Activated T-helper 1 cell treated with anti-CD3 and anti-CD28 coated beads, Interleukin-12 subunit alpha, Interleukin-12 subunit beta, Interleukin-2, Interleukin-4 antibody, amounts not matched to agents 30 ng/mL and 10 ng/mL and 1 ng/mL, durations not matched to agents 14 hours and 24 hours and 36 hours (primary cell): ENCODE measurements at regions not wholly inside any gene's neighbourhood (a gene's known extent, or its start where the extent isn't known, plus 50 kb on each side); places are given as distances from the start of the nearest gene placed in this dataset.
"Not testable (repeated sequence)": the region's sequence is repeated elsewhere in the genome, so short reads cannot be mapped to it uniquely, and the experiment has no call there.

Source experiments
- DNase-seq: peaks from one replicate; pipeline ENCODE4 v3.0.0; 2021; ENCODE audit warnings: low spot score
- H3K27ac Mint-ChIP-seq: one replicate; pipeline ENCODE4 v1.8.0; 2021; ENCODE audit warnings: mild to moderate bottlenecking, mixed read lengths
- H3K27me3 Mint-ChIP-seq: one replicate; pipeline ENCODE4 v1.8.0; 2022; ENCODE audit warnings: mild to moderate bottlenecking, moderate library complexity, mixed read lengths; ENCODE audit not compliant: insufficient read depth
- H3K36me3 Mint-ChIP-seq: one replicate; pipeline ENCODE4 v1.8.0; 2021; ENCODE audit warnings: low read depth, mixed read lengths
- H3K4me1 Mint-ChIP-seq: one replicate; pipeline ENCODE4 v1.8.0; 2021; ENCODE audit warnings: low read depth, mixed read lengths
- H3K4me3 Mint-ChIP-seq: one replicate; pipeline ENCODE4 v1.8.0; 2021; ENCODE audit warnings: mild to moderate bottlenecking, moderate library complexity, mixed read lengths
- H3K9me3 Mint-ChIP-seq: one replicate; pipeline ENCODE4 v1.8.0; 2021; ENCODE audit warnings: mixed read lengths
- intact Hi-C: fragments of 100-400 bp; cut with micrococcal nuclease; formaldehyde crosslinking; loops from one replicate; pipeline ENCODE4 v1.15.1; 2024

DNA sequence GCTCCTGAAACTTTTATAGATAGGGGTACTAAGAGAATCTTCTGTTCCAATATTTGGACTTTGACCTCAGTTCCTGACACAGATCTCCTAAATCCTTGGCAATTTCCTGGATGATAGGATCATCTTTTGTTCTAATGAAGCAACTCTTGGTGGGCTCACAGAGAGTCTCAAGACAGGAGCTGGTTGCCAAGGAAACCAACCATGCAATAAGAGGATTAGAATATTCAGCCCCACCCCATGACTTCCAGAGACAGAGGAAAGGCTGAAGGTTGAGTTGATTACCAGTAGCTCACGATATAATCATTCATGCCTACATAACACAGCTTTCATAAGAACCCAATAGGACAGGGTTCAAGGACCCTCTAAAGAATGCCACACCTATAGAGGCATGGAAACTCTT, 2050.2 kb upstream of the CDH6 start:
- intact Hi-C loops, result no loop called here
- H3K27me3 Mint-ChIP-seq, result no peaks in the 10 kb centered on the region
- H3K36me3 Mint-ChIP-seq, result no peaks in the 10 kb centered on the region
- H3K27ac Mint-ChIP-seq, result no peak overlapping the region
- H3K9me3 Mint-ChIP-seq, result no peaks in the 10 kb centered on the region
- H3K4me3 Mint-ChIP-seq, result no peak overlapping the region
- H3K4me1 Mint-ChIP-seq, result no peaks in the 10 kb centered on the region
- DNase-seq, result no peak

DNA sequence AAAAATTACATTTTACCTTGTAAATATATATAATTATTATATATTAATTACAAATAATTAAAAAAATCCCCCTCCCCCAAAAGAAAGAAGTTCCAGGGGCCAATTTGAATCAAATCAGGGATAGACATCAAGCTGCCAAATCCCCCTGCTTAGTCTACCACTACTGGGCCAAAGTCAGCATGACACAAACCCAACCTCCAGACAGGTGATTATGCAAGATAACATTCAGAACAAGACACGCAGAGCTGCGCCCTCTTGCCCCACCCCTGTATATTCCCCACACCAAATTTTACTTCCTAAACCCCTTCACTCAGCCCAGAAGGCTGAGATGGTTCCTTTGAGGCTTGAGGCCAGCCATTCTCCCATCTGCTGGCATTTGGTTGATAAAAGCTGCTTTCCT, 2059.1 kb upstream of the CDH6 start:
- Mint-ChIP-seq H3K4me1 (no peaks in the 10 kb centered on the region), H3K9me3 (peaks cover 9% of the 10 kb centered on the region)
- intact Hi-C loops, result no loop called here

DNA sequence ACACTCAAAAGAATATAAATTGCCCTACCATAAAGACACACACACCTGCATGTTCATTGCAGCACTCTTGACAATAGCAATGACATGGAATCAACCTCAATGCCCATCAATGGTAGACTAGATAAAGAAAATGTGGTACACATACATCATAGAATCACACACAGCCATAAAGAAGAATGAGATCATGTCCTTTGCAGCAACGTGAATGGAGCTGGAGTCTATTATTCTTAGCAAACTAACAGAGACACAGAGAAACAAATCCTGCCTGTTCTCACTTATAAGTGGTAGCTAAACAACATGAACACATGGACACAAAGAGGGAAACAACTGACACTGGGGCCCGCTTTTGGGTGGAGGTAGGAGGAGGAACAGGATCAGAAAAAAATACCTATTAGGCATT, 2062.2 kb upstream of the CDH6 start:
- Mint-ChIP-seq H3K4me1 (no peaks in the 10 kb centered on the region), H3K4me3 (no peak overlapping the region), H3K27me3 (no peaks in the 10 kb centered on the region), H3K36me3 (no peaks in the 10 kb centered on the region), H3K27ac (no peak overlapping the region), H3K9me3 (peaks cover 10% of the 10 kb centered on the region)
- intact Hi-C loops, result no loop called here
- no peak for DNase-seq

More for the DNA sequence above, 2059.1 kb upstream of the CDH6 start:
- Mint-ChIP-seq H3K27ac (no peak overlapping the region), H3K4me3 (no peak overlapping the region), H3K36me3 (no peaks in the 10 kb centered on the region), H3K27me3 (no peaks in the 10 kb centered on the region)
- DNase-seq, result no peak

DNA sequence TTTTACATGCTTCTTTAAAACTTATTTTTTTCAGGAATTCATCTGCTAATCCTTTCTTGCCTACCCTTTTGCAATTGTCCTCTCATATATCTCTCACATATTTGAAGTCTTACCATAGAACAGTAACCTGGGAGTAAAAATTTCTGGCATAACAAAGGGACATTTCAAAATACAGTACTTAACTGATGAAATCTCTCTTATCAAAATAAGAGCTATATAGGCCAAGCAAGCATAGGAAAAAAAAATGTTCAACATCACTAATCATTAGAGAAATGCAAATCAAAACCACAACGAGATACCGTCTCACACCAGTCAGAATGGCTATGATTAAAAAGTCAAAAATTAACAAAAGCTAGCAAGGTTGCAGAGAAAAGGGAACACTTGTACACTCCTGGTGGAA, 2062.7 kb upstream of the CDH6 start:
- Mint-ChIP-seq H3K27ac (no peak overlapping the region), H3K36me3 (no peaks in the 10 kb centered on the region), H3K9me3 (peaks cover 10% of the 10 kb centered on the region), H3K4me3 (no peak overlapping the region), H3K27me3 (no peaks in the 10 kb centered on the region), H3K4me1 (no peaks in the 10 kb centered on the region)
- DNase-seq, result no peak
- intact Hi-C loops, result no loop called here

DNA sequence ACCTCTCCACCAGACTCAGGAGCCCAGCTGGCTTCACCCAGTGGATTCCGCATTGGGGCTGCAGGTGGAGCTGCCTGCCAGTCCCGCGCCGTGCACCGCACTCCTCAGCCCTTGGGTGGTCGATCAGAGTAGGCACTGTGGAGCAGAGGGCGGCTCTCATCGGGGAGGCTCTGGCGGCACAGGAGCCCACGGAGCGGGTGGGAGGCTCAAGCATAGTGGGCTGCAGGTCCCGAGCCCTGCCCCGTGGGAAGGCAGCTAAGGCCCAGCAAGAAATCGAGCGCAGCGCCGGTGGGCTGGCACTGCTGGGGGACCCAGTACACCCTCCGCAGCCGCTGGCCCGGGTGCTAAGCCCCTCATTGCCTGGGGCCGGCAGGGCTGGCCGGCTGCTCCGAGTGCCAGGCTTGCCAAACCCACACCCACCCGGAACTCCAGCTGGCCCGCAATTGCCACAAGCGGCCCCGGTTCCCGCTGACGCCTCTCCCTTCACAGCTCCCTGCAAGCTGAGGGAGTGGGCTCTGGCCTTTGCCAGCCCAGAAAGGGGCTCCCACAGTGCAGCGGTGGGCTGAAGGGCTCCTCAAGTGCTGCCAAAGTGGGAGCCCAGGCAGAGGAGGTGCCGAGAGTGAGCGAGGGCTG, 2065.8 kb upstream of the CDH6 start:
- intact Hi-C loops, H3K27me3 Mint-ChIP-seq, DNase-seq, H3K27ac Mint-ChIP-seq, H3K4me3 Mint-ChIP-seq, H3K36me3 Mint-ChIP-seq, H3K4me1 Mint-ChIP-seq: not testable (repeated sequence)
- H3K9me3 Mint-ChIP-seq, result peaks cover 15% of the 10 kb centered on the region

DNA sequence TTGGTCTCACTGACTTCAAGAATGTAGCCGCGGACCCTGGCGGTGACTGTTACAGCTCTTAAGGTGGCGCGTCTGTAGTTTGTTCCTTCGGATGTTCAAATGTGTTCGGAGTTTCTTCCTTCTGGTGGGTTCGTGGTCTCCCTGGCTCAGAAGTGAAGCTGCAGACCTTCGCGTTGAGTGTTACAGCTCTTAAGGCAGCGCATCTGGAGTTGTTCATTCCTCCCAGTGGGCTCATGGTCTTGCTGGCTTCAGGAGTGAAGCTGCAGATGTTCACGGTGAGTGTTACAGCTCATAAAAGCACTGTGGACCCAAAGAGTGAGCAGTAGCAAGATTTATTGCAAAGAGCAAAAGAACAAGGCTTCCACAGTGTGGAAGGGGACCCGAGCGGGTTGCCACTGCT, 2067.0 kb upstream of the CDH6 start:
- H3K4me1 Mint-ChIP-seq, H3K4me3 Mint-ChIP-seq, intact Hi-C loops, H3K27me3 Mint-ChIP-seq, H3K36me3 Mint-ChIP-seq, DNase-seq, H3K27ac Mint-ChIP-seq: not testable (repeated sequence)
- H3K9me3 Mint-ChIP-seq, result peaks cover 15% of the 10 kb centered on the region

DNA sequence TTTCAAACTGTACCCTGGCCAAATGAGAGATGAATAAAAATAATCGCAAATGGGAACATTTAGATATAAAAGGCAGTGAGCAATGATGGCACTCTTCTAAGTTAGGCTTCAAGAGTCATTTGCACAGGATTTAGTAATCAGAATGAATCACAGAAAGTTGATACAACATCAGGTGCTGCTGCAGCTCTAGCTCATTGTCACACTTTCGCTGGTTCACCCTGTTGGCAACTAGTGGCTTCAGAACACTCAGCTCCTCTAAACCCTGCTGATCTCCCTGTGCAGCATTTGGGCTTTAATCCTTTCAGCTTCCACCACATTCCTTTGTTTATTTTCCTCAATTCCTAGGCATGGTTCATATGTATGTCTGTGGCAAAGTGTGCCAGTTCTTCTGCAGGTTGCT, 2071.2 kb upstream of the CDH6 start:
- intact Hi-C loops, result no loop called here
- Mint-ChIP-seq H3K27me3 (no peaks in the 10 kb centered on the region), H3K4me3 (no peak overlapping the region), H3K9me3 (peaks cover 9% of the 10 kb centered on the region), H3K36me3 (no peaks in the 10 kb centered on the region), H3K4me1 (no peaks in the 10 kb centered on the region), H3K27ac (no peak overlapping the region)
- DNase-seq, result no peak

DNA sequence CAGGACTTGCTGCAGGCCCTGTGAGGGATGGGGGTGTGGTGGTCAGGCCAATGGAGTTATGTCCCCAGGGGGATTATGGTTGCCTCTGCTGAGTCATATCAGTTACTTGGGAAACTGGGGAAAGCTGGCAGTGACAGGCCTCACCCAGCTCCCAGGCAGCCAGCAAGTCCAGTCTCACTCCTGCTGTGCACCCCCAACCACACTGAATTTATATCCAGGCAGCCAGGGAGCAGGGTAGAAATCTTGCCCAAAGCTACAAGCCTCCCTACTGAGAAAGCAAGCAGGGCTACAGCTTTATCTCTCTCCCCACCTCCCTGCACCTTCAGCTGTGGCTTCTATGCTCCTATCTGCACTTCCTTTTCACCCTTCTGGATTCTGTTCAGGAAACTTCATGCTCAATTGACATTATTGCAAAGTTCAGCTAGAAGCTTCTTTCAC, 2076.0 kb upstream of the CDH9 start:
- intact Hi-C loops, result no loop called here

DNA sequence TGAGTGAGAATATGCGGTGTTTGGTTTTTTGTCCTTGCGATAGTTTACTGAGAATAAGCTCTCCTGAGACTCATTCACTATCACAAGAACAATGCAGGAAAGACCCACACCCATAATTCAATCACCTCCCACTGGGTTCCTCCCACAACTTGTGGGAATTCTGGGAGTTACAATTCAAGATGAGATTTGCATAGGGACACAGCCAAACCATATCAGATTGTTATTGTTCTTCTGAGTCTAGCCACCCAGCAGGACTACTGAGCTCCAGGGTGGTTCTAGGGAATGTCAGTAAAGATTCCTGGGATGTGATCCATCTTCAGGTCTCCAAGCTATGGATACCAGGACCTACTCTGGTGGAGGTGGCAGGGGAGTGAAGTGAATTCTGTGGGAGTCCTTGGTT, 2075.1 kb upstream of the CDH9 start:
- no peaks in the 10 kb centered on the region for H3K36me3 Mint-ChIP-seq
- no peak overlapping the region for H3K27ac Mint-ChIP-seq
- intact Hi-C loops, result no loop called here
- no peak overlapping the region for H3K4me3 Mint-ChIP-seq
- no peak for DNase-seq
- peaks cover 14% of the 10 kb centered on the region for H3K9me3 Mint-ChIP-seq
- H3K27me3 Mint-ChIP-seq, result no peaks in the 10 kb centered on the region
- H3K4me1 Mint-ChIP-seq, result no peaks in the 10 kb centered on the region

More for the DNA sequence above, 2076.0 kb upstream of the CDH9 start:
- Mint-ChIP-seq H3K4me1 (no peaks in the 10 kb centered on the region), H3K4me3 (no peak overlapping the region), H3K27ac (no peak overlapping the region), H3K9me3 (peaks cover 9% of the 10 kb centered on the region), H3K27me3 (no peaks in the 10 kb centered on the region), H3K36me3 (no peaks in the 10 kb centered on the region)
- no peak for DNase-seq

DNA sequence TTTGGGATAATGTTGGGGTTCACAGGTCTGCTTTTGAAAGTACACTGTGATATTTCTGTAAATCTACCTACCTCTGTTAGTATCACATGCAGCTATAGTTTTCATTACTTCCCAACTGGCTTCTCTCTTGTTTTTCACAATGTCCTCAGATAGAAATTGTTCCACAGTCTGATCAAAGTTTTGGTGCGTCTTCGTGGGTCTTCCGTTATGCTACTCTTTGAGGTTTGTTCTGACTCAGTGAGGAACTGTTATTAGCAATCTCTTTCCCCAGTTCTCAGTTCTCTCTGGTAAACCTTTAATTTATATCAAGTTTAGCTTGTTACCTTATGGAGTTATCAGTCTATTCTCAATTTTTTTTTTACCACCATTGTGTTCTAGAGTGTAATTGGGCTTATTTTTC, 2061.2 kb upstream of the CDH9 start:
- no peak overlapping the region for H3K27ac Mint-ChIP-seq
- no peaks in the 10 kb centered on the region for H3K4me1 Mint-ChIP-seq
- peaks cover 23% of the 10 kb centered on the region for H3K9me3 Mint-ChIP-seq
- H3K4me3 Mint-ChIP-seq, result no peak overlapping the region
- DNase-seq, result no peak
- H3K27me3 Mint-ChIP-seq, result no peaks in the 10 kb centered on the region
- no peaks in the 10 kb centered on the region for H3K36me3 Mint-ChIP-seq
- intact Hi-C loops, result no loop called here

DNA sequence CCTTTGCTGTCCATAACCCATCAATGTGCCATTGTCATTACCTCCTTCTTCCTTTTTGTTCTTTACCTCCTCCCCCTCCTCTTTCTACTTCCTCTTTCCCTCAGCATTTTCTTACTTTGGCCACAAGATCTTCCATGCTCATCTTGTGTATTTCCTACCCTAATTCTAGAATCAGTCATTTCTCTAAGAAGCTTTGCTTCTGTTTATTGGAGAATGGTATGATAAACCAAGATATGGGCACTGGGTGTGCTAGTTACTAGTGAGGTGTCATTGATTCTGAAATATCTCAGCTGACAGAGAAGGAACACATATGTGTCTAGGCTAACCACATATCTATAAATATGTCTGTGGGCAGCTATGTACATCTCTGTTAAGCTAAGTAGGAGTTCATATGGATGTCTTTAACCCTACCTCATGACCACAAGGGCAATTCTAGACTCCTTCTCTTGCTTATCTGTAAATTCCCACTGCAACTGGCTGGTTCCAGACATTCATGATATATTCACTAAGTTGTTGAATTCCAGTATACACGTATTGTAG, 2051.3 kb upstream of the CDH9 start:
- Mint-ChIP-seq H3K27ac (no peak overlapping the region), H3K4me1 (no peaks in the 10 kb centered on the region), H3K36me3 (no peaks in the 10 kb centered on the region), H3K4me3 (no peak overlapping the region), H3K27me3 (no peaks in the 10 kb centered on the region), H3K9me3 (peaks cover 4% of the 10 kb centered on the region)
- intact Hi-C loops, result no loop called here
- DNase-seq, result no peak

DNA sequence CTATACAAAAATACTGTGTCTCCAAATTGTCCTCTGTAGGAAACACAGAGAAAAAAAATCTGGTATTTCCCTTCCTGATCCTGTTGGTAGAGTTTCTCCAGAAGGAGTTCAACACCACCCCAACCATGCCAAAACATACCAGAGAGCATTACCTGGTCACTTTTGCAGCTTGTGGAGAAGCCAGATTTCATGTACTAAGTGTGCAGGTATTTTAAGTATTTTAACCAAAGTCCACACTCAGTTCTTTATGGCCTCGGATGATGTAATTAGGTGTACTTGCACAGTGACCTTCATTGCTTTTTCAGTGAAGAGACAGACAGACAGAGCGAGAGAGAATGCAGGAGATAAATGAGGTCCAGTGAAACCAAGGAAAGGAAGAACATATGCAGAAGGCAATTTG, 2046.8 kb upstream of the CDH9 start:
- Mint-ChIP-seq H3K4me1 (no peaks in the 10 kb centered on the region), H3K36me3 (no peaks in the 10 kb centered on the region), H3K27ac (no peak overlapping the region), H3K9me3 (peaks cover 13% of the 10 kb centered on the region), H3K27me3 (no peaks in the 10 kb centered on the region), H3K4me3 (no peak overlapping the region)
- no peak for DNase-seq
- intact Hi-C loops, result no loop called here

DNA sequence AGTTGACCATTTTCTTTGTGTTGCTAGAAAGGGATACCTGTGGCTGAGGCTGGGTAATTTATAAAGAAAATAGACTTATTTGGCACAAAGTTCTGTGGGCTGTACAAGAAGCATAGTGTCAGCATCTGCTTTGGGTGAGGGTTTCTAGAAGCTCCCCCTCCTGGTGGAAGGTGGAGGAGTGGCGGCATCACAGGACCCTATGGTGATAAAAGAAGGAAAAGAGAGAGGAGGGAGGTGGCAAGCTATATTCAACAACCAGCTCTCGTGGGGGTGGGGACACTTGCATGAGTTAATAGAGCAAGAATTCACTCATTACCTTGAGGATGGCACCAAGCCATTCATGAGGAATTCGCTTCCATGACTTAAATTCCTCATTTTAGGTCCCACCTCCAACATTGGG, 2041.4 kb upstream of the CDH9 start:
- Mint-ChIP-seq H3K27ac (no peak overlapping the region), H3K4me3 (no peak overlapping the region), H3K27me3 (no peaks in the 10 kb centered on the region), H3K4me1 (no peaks in the 10 kb centered on the region), H3K9me3 (peaks cover 9% of the 10 kb centered on the region), H3K36me3 (no peaks in the 10 kb centered on the region)
- DNase-seq, result no peak
- intact Hi-C loops, result no loop called here

DNA sequence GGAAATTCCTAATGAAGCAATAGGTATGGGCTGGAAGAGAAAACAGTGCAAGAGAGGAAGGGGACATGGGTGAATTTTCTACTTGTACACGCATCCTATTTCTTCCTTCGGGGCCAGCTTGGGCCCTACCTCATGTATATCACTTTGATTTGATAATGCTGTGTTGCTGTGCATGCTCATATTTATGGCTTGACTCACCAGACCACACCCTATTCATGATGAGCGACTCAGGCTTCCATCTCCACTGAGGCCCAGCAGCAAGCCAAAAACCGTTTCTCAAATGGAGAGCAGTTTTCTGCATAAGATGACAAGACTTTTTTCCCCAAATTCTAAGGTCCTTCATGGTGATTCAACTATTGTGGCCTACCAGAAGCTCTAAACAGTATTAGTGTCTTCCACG, 2039.1 kb upstream of the CDH9 start:
- Mint-ChIP-seq H3K36me3 (no peaks in the 10 kb centered on the region), H3K9me3 (peaks cover 6% of the 10 kb centered on the region), H3K4me3 (no peak overlapping the region), H3K27ac (no peak overlapping the region), H3K4me1 (no peaks in the 10 kb centered on the region), H3K27me3 (no peaks in the 10 kb centered on the region)
- intact Hi-C loops, result no loop called here
- DNase-seq, result no peak
